Fibroblast of lung (primary cell): ENCODE measurements at regions not wholly inside any gene's neighbourhood (a gene's known extent, or its start where the extent isn't known, plus 50 kb on each side); places are given as distances from the start of the nearest gene placed in this dataset.

Experiments used
- DNase-seq, 2 donors: peaks; one replicate each; pipeline versions ENCODE4 v3.0.0 to v3.0.0-alpha.2; 2010; ENCODE audit warnings: low read depth in 2 of 2
- H2AFZ ChIP-seq: 2 replicates; pipeline ENCODE4 v1.5.1; 2012; ENCODE audit warnings: low read length, control low read depth, inconsistent platforms
- H3K27ac ChIP-seq: 2 replicates; pipeline ENCODE4 v1.5.1; 2011; ENCODE audit warnings: low read length, control low read depth; ENCODE audit not compliant: insufficient read depth
- H3K27me3 ChIP-seq: 2 replicates; pipeline ENCODE4 v1.5.1; 2011; ENCODE audit warnings: mild to moderate bottlenecking, low read length; ENCODE audit not compliant: control insufficient read depth, insufficient read depth
- H3K36me3 ChIP-seq: 2 replicates; pipeline ENCODE4 v1.5.1; 2011; ENCODE audit warnings: low read length; ENCODE audit not compliant: control insufficient read depth, insufficient read depth
- H3K4me1 ChIP-seq: 2 replicates; pipeline ENCODE4 v1.5.1; 2011; ENCODE audit warnings: low read length; ENCODE audit not compliant: control insufficient read depth, insufficient read depth; ENCODE audit errors: extremely low read depth
- H3K4me2 ChIP-seq: 2 replicates; pipeline ENCODE4 v1.5.1; 2011; ENCODE audit warnings: low read length, control low read depth; ENCODE audit not compliant: insufficient read depth; ENCODE audit errors: extremely low read depth
- H3K4me3 ChIP-seq, 4 experiments: fragments of 200-600 bp in 1 of 4; sonication (generic) in 1 of 4; replicated peaks in 1 of 4; 2 replicates each; pipeline ENCODE4 v1.5.1; 2011 to 2016; ENCODE audit warnings: low read length in 4 of 4, low read depth in 3 of 4, mild to moderate bottlenecking in 3 of 4, control low read depth in 2 of 4, inconsistent platforms in 1 of 4, mixed read lengths in 1 of 4; ENCODE audit not compliant: insufficient read depth in 1 of 4; ENCODE audit errors: control extremely low read depth in 1 of 4
- H3K79me2 ChIP-seq: 2 replicates; pipeline ENCODE4 v1.5.1; 2012; ENCODE audit warnings: mild to moderate bottlenecking, low read length, inconsistent platforms; ENCODE audit not compliant: control insufficient read depth, insufficient read depth
- H3K9ac ChIP-seq: 2 replicates; pipeline ENCODE4 v1.5.1; 2011; ENCODE audit warnings: mild to moderate bottlenecking, low read length, control low read depth; ENCODE audit not compliant: insufficient read depth
- H3K9me3 ChIP-seq: 2 replicates; pipeline ENCODE4 v1.5.1; 2012; ENCODE audit warnings: low read depth, low read length; ENCODE audit not compliant: control insufficient read depth, insufficient read depth
- H4K20me1 ChIP-seq: 2 replicates; pipeline ENCODE4 v1.5.1; 2011; ENCODE audit warnings: low read length; ENCODE audit not compliant: control insufficient read depth, insufficient read depth; ENCODE audit errors: extremely low read depth
- CTCF ChIP-seq, 2 donors: IDR thresholded peaks in 1 of 2; conservative IDR thresholded peaks in 1 of 2; 1 replicate in 1 of 2; 2 replicates in 1 of 2; pipeline ENCODE4 v1.5.1; 2011 to 2012; ENCODE audit warnings: low read length in 2 of 2, control low read depth in 1 of 2, inconsistent platforms in 1 of 2, low read depth in 1 of 2, mild to moderate bottlenecking in 1 of 2
- EZH2 ChIP-seq: IDR thresholded peaks from 2 replicates; pipeline ENCODE4 v1.5.1; 2012; ENCODE audit warnings: low read length, control low read depth, mild to moderate bottlenecking; ENCODE audit errors: missing control alignments

GRCh38 chr2:217316743-217317142, 456.9 kb upstream of the TNP1 start:
- Histone ChIP-seq H4K20me1 (no peaks in the 10 kb centered on the region), H3K79me2 (no peaks in the 10 kb centered on the region), H3K4me1 (no peaks in the 10 kb centered on the region), H3K9me3 (no peaks in the 10 kb centered on the region), H3K27ac (no peak overlapping the region), H3K36me3 (no peaks in the 10 kb centered on the region), H3K27me3 (no peaks in the 10 kb centered on the region), H3K9ac (no peak overlapping the region), H2AFZ (no peak overlapping the region), H3K4me3 (no peak overlapping the region), H3K4me2 (no peak overlapping the region)
- no peak for TF ChIP-seq EZH2
- DNase-seq, result peak; percentile 23 to 82

GRCh38 chr2:217314021-217314460, 454.2 kb upstream of the TNP1 start:
- no peaks in the 10 kb centered on the region for H3K4me1 ChIP-seq
- no peaks in the 10 kb centered on the region for H3K9me3 ChIP-seq
- no peak overlapping the region for H3K4me2 ChIP-seq
- H3K36me3 ChIP-seq, result no peaks in the 10 kb centered on the region
- H3K9ac ChIP-seq, result no peak overlapping the region
- H3K79me2 ChIP-seq, result no peaks in the 10 kb centered on the region
- no peaks in the 10 kb centered on the region for H4K20me1 ChIP-seq
- H3K27ac ChIP-seq, result no peak overlapping the region
- no peak overlapping the region for H3K4me3 ChIP-seq
- no peak overlapping the region for H2AFZ ChIP-seq
- no peak for TF ChIP-seq CTCF (conservative IDR thresholded peaks at IDR 0.05 in 1 of 2, IDR thresholded peaks at IDR 0.05 in 1 of 2; ENCODE audit: low read depth in 1 of 2, low read length in 2 of 2)
- TF ChIP-seq EZH2, result no peak
- no peaks in the 10 kb centered on the region for H3K27me3 ChIP-seq
- peak in 1 of 2 donors; percentile 51 for DNase-seq

GRCh38 chr2:217313386-217313785, 453.5 kb upstream of the TNP1 start:
- H3K4me1 ChIP-seq, result no peaks in the 10 kb centered on the region
- no peak for TF ChIP-seq CTCF (conservative IDR thresholded peaks at IDR 0.05 in 1 of 2, IDR thresholded peaks at IDR 0.05 in 1 of 2; ENCODE audit: low read depth in 1 of 2, low read length in 2 of 2)
- no peak for TF ChIP-seq EZH2
- no peak overlapping the region for H3K4me2 ChIP-seq
- DNase-seq, result no peak
- no peaks in the 10 kb centered on the region for H4K20me1 ChIP-seq
- H3K4me3 ChIP-seq, result no peak overlapping the region
- H3K27me3 ChIP-seq, result no peaks in the 10 kb centered on the region
- H3K36me3 ChIP-seq, result no peaks in the 10 kb centered on the region
- no peaks in the 10 kb centered on the region for H3K79me2 ChIP-seq
- no peak overlapping the region for H3K27ac ChIP-seq
- H3K9ac ChIP-seq, result no peak overlapping the region
- H2AFZ ChIP-seq, result no peak overlapping the region
- H3K9me3 ChIP-seq, result no peaks in the 10 kb centered on the region

GRCh38 chr2:217309056-217309455, 449.2 kb upstream of the TNP1 start:
- no peaks in the 10 kb centered on the region for H4K20me1 ChIP-seq
- no peaks in the 10 kb centered on the region for H3K4me1 ChIP-seq
- TF ChIP-seq CTCF (conservative IDR thresholded peaks at IDR 0.05 in 1 of 2, IDR thresholded peaks at IDR 0.05 in 1 of 2; ENCODE audit: low read depth in 1 of 2, low read length in 2 of 2) (no peak), EZH2 (no peak)
- no peak for DNase-seq
- H3K9ac ChIP-seq, result no peak overlapping the region
- no peak overlapping the region for H3K4me2 ChIP-seq
- H3K27ac ChIP-seq, result no peak overlapping the region
- no peaks in the 10 kb centered on the region for H3K36me3 ChIP-seq
- no peaks in the 10 kb centered on the region for H3K27me3 ChIP-seq
- H3K4me3 ChIP-seq, result no peak overlapping the region
- H3K9me3 ChIP-seq, result no peaks in the 10 kb centered on the region
- no peak overlapping the region for H2AFZ ChIP-seq
- H3K79me2 ChIP-seq, result no peaks in the 10 kb centered on the region
